Large intestine (tissue), 3 donors: ENCODE measurements at regions not wholly inside any gene's neighbourhood (a gene's known extent, or its start where the extent isn't known, plus 50 kb on each side); places are given as distances from the start of the nearest gene placed in this dataset.

ENCODE experiments used
- DNase-seq, 2 donors: peaks; one replicate each; pipeline versions ENCODE4 v3.0.0 to v3.0.0-alpha.2; 2013
- H3K27ac ChIP-seq: one replicate; pipeline ENCODE4 v1.5.1; 2013; ENCODE audit warnings: low read length
- H3K27me3 ChIP-seq: 2 replicates; pipeline ENCODE4 v1.6.1; 2013; ENCODE audit warnings: low read length; ENCODE audit not compliant: control insufficient read depth, insufficient read depth
- H3K36me3 ChIP-seq: 2 replicates; pipeline ENCODE4 v1.6.1; 2013; ENCODE audit warnings: low read length; ENCODE audit not compliant: control insufficient read depth, insufficient read depth
- H3K4me1 ChIP-seq: one replicate; pipeline ENCODE4 v1.6.1; 2013; ENCODE audit warnings: low read length; ENCODE audit not compliant: control insufficient read depth, insufficient read depth
- H3K4me3 ChIP-seq: one replicate; pipeline ENCODE4 v1.5.1; 2013; ENCODE audit warnings: low read length
- H3K9me3 ChIP-seq: one replicate; pipeline ENCODE4 v1.6.1; 2013; ENCODE audit warnings: mild to moderate bottlenecking, low read depth, low read length, moderate library complexity; ENCODE audit not compliant: control insufficient read depth
- WGBS: methylation state at CpG from one replicate; pipeline ENCODE4 v1.1.5; 2013; ENCODE audit warnings: low lambda C conversion rate; ENCODE audit not compliant: insufficient coverage; 5-methylcytosine and 5-hydroxymethylcytosine counted together

GRCh38 chr11:129280027-129280811, 88.1 kb upstream of the ARHGAP32 start:
- Histone ChIP-seq H3K36me3 (no peaks in the 10 kb centered on the region), H3K4me1 (peaks cover 27% of the 10 kb centered on the region), H3K9me3 (no peaks in the 10 kb centered on the region), H3K27me3 (no peaks in the 10 kb centered on the region), H3K4me3 (peak overlapping the region; percentile 69), H3K27ac (no peak overlapping the region)
- WGBS = 38% methylated on average over 3 of the region's 16 CpGs
- DNase-seq = peak in 1 of 2 donors; percentile 21

GRCh38 chr11:129279326-129280026, 87.4 kb upstream of the ARHGAP32 start:
- no CpG with 5 or more reads among the region's 103 CpGs for WGBS
- Histone ChIP-seq H3K4me3 (peak overlapping the region; percentile 69), H3K36me3 (no peaks in the 10 kb centered on the region), H3K27ac (no peak overlapping the region), H3K4me1 (peaks cover 27% of the 10 kb centered on the region), H3K27me3 (no peaks in the 10 kb centered on the region), H3K9me3 (no peaks in the 10 kb centered on the region)
- peak; percentile 71 to 89 for DNase-seq

GRCh38 chr11:129278586-129279319, 86.6 kb upstream of the ARHGAP32 start:
- Histone ChIP-seq H3K27me3 (no peaks in the 10 kb centered on the region), H3K4me1 (peaks cover 27% of the 10 kb centered on the region), H3K27ac (no peak overlapping the region), H3K36me3 (no peaks in the 10 kb centered on the region), H3K9me3 (no peaks in the 10 kb centered on the region), H3K4me3 (peak overlapping the region; percentile 49)
- DNase-seq = peak in 1 of 2 donors; percentile 48
- WGBS = no CpG with 5 or more reads among the region's 109 CpGs

GRCh38 chr11:129277198-129277843, 85.2 kb upstream of the ARHGAP32 start:
- WGBS = 64% methylated on average over 4 of the region's 8 CpGs
- H3K27me3 ChIP-seq = no peaks in the 10 kb centered on the region
- no peak overlapping the region for H3K27ac ChIP-seq
- H3K9me3 ChIP-seq = no peaks in the 10 kb centered on the region
- H3K36me3 ChIP-seq = no peaks in the 10 kb centered on the region
- no peak for DNase-seq
- H3K4me3 ChIP-seq = no peak overlapping the region
- peaks cover 20% of the 10 kb centered on the region for H3K4me1 ChIP-seq

- no peaks in the 10 kb centered on the region for H3K9me3 ChIP-seq
- WGBS = no CpG with 5 or more reads among the region's 3 CpGs
- no peak overlapping the region for H3K27ac ChIP-seq
- no peak for DNase-seq
- H3K36me3 ChIP-seq = no peaks in the 10 kb centered on the region
- H3K27me3 ChIP-seq = no peaks in the 10 kb centered on the region
- peaks cover 20% of the 10 kb centered on the region for H3K4me1 ChIP-seq
- no peak overlapping the region for H3K4me3 ChIP-seq
These were observed 83.7 kb upstream of the ARHGAP32 start for GRCh38 chr11:129275828-129276227.

GRCh38 chr11:129273944-129274711, 82.0 kb upstream of the ARHGAP32 start:
- no peak for DNase-seq
- WGBS = 100% methylated on average over 1 of the region's 5 CpGs

GRCh38 chr11:129273322-129273721, 81.2 kb upstream of the ARHGAP32 start:
- Histone ChIP-seq H3K27ac (no peak overlapping the region), H3K36me3 (no peaks in the 10 kb centered on the region), H3K4me1 (peaks cover 12% of the 10 kb centered on the region), H3K4me3 (no peak overlapping the region), H3K27me3 (no peaks in the 10 kb centered on the region), H3K9me3 (no peaks in the 10 kb centered on the region)
- DNase-seq = no peak

More at GRCh38 chr11:129273944-129274711, 82.0 kb upstream of the ARHGAP32 start:
- Histone ChIP-seq H3K4me1 (peaks cover 12% of the 10 kb centered on the region), H3K9me3 (no peaks in the 10 kb centered on the region), H3K36me3 (no peaks in the 10 kb centered on the region), H3K27ac (no peak overlapping the region), H3K27me3 (no peaks in the 10 kb centered on the region), H3K4me3 (no peak overlapping the region)

- Histone ChIP-seq H3K9me3 (no peaks in the 10 kb centered on the region), H3K4me3 (no peak overlapping the region), H3K36me3 (peaks cover 5% of the 10 kb centered on the region), H3K27ac (no peak overlapping the region), H3K27me3 (no peaks in the 10 kb centered on the region), H3K4me1 (peaks cover 6% of the 10 kb centered on the region)
- 97% methylated on average over 5 of the region's 9 CpGs for WGBS
- no peak for DNase-seq
These were observed 78.9 kb upstream of the ARHGAP32 start for GRCh38 chr11:129271030-129271429.

GRCh38 chr11:129270446-129270845, 78.3 kb upstream of the ARHGAP32 start:
- no peaks in the 10 kb centered on the region for H3K27me3 ChIP-seq
- WGBS = 100% methylated on average over 2 of the region's 4 CpGs
- no peak for DNase-seq
- no peak overlapping the region for H3K27ac ChIP-seq
- H3K36me3 ChIP-seq = peaks cover 5% of the 10 kb centered on the region
- no peak overlapping the region for H3K4me3 ChIP-seq
- peaks cover under 1% of the 10 kb centered on the region for H3K4me1 ChIP-seq
- no peaks in the 10 kb centered on the region for H3K9me3 ChIP-seq
